SK-N-SH (cell line): ENCODE measurements at regions not wholly inside any gene's neighbourhood (a gene's known extent, or its start where the extent isn't known, plus 50 kb on each side); places are given as distances from the start of the nearest gene placed in this dataset.

Source experiments
- POLR2AphosphoS5 ChIP-seq: IDR thresholded peaks from 2 replicates; pipeline ENCODE4 v1.6.1; 2012; ENCODE audit warnings: low read depth, low read length
- RAD21 ChIP-seq: IDR thresholded peaks from 2 replicates; pipeline ENCODE4 v1.6.1; 2012; ENCODE audit warnings: mild to moderate bottlenecking, low read length

- TF ChIP-seq RAD21 (no peak), POLR2AphosphoS5 (no peak)
These were observed 156.1 kb upstream of the TRIB2 start for GRCh38 chr2:12560618-12561017.
